GM19238 (cell line): ENCODE measurements at regions not wholly inside any gene's neighbourhood (a gene's known extent, or its start where the extent isn't known, plus 50 kb on each side); places are given as distances from the start of the nearest gene placed in this dataset.

Experiments
- DNase-seq: peaks from one replicate; pipeline ENCODE4 v3.0.0; 2011; ENCODE audit warnings: low spot score; ENCODE audit not compliant: insufficient read length

GRCh38 chr3:31247850-31248562, 284.7 kb upstream of the STT3B start:
- no peak for DNase-seq

- DNase-seq = no peak
Observed at GRCh38 chr3:31248563-31248992, 284.1 kb upstream of the STT3B start.

DNA sequence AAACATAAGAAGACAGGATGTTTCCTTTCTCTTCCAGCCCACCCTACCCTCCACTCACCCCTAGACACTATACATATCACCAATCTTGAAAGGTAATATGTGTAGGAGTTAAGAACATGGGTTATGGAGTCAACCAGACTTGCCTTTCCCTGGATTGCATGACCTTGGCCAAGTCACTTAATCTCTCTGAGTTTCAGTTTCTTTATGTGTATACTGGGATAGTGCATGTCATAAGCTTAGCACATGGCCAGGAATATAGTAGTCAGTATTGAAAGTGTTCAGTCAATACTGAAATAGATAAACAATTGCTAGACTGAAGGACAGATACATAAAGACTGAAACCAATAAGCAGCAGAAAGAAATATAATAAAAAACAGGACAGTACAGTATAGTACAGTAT, 283.2 kb upstream of the STT3B start:
- no peak for DNase-seq

DNA sequence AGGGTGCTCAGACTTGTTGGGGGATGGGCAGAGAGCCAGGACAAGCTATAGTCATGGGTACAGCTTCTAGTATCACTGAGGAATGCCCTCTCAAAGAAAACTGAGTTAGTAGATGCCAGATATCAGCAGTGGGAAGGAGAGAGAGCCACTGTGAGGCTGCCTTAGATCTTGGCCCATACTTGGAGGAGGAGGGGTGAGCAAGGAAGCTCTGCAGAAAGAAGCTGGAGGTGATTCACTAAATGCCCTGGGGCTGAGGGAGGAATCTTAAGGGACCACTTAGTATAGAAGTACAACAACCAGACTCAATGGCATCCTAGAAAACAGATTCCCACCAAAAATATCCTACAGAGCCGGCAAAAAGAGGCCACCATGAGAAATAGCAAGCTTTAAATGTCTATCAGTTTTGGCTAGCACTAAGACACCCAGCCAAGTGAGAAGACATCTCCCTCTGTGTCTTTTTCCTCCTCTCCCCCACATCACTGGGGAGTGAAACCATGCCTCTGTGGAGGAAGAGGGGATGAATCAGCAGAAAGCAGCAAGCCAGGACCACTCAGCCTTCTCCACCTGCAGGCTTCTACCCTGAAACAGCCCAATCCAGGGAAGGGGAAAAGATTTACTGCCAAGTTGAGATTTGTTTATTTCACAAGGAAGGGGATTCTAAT, 282.5 kb upstream of the STT3B start:
- no peak for DNase-seq

DNA sequence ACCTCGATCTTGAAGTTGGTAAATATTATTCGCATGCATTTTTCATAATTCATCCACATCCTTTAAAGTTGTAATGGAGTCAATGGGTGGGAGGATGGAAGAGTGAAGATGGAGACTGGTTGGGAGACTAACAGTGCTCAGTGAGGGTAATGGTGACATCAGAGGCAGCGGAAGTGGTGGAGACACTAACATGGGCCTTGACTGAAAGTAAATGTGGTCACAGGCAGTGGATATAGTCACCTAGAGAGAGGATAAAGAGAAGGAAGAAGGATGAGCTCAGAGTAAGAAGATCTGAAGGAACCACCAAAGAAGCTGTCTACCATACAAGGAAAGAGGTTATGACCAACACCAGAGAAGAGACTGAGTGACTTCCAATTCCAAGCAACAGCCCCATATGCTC, 281.6 kb upstream of the STT3B start:
- no peak for DNase-seq

GRCh38 chr3:31252216-31253185, 280.2 kb upstream of the STT3B start:
- DNase-seq = no peak

DNA sequence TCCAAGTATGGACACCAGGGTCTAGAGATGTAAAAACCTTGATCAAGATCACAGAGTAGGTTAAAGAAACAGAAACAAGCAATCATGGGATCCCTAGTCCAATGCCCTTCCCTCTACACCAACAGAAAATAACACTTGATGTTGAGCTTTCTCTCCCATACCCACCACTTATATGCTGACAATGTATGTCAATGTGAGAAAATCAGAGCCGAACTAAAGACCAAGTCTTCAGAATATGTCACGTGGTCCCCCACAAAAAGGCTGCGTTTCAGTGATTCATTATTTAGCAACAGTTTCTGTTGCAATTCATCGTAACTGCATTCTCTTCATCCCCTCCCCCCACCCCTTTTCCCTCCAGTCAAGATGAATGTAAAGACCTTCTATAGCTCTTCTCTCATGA, 278.9 kb upstream of the STT3B start:
- DNase-seq = no peak

DNA sequence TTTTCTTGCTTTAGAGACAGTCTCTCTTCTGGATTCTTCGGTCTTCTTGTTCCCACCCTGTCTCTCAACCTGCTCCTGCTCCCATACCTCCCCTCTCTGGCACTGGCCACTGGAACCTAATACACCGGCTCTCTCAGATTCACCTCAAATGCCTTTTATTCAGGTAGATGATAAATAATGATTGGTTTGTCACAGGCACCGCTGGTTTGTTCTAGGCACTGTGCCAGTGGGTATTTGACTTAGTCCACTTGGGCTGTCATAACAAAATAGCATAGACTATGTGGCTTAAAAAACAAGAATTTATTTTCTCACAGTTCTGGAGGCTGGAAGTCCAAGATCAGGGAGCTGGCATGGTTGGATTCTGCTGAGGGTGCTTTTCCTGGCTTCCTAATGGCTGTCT, 278.2 kb upstream of the STT3B start:
- no peak for DNase-seq

- DNase-seq = no peak
Observed at GRCh38 chr3:31255007-31255581, 277.6 kb upstream of the STT3B start.

DNA sequence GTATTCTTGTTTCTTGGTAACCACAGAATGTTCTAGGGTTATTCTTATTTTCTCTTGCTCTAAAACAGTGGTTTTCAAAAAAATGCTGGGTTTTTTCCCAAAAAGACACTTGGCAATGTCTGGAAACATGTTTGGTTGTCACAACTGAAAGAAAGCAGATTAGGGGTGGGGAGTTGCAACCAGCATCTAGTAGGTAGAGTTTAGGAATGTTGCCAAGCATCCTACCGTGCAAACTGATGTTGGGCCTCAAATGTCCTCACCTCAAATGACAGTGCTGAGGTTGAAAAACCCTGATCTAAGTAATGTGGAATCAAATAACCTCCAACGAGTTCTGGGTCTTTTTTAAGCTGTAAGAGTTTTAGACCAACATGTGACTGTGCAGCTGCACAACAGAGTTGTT, 270.5 kb upstream of the STT3B start:
- DNase-seq = no peak

- DNase-seq = no peak
Observed at GRCh38 chr3:31263897-31264296, 268.8 kb upstream of the STT3B start.

DNA sequence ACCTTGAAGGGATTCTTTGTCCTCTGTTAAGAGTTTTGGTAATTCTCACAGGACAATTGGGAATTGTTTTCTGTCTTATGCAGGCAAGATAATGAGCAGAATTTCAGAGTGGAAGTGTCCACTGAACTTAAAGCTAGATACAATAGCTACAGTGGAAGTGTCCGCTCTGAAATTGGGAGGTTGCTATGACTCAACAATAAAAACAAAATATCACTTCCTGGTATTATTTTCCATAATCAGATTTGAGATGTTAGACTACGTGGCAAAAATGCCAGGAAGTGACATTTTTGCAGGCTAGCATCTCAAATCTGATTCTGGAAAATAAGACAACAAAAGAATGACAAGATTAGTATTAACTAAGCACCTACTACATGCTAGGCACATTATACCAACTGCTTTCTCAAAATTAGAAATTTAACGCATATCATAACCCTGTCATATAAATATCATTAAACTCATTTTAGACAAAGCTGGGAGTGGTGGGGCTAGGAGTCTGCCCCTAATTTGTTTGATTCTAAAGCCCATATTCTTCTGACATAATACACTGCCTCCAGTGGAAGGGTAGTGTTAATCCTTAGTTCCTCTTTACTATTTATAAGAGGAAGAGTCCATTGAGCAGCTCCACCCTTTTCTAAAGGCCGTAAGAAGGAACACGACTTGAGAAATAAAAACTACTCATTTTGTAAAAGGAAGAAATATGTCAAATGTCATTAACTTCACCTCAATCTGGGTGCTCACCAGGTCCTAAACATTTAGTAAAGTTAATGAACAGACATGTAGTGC, 266.9 kb upstream of the STT3B start:
- no peak for DNase-seq

GRCh38 chr3:31268868-31269267, 263.9 kb upstream of the STT3B start:
- DNase-seq = no peak

DNA sequence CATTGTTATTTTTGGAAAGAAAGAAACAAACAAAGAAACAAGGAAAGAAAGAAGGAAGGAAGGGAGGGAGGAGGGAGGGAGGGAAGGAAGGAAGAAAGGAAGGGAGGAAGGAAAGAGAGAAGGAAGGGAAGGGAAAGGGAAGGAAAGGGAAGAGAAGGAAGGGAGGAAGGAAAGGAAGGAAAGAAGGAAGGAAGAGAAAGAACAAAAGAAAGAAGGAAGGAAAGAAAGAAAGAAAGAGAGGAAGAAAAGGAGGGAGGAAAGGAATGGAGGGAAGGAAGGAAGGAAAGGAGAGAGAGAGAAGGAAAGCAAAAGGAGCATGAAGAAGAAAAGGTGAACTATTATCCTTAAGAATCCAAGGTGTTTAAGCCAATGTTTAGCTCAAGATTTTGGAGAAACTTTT, 262.7 kb upstream of the STT3B start:
- no peak for DNase-seq

GRCh38 chr3:31274326-31275024, 258.2 kb upstream of the STT3B start:
- DNase-seq = no peak

DNA sequence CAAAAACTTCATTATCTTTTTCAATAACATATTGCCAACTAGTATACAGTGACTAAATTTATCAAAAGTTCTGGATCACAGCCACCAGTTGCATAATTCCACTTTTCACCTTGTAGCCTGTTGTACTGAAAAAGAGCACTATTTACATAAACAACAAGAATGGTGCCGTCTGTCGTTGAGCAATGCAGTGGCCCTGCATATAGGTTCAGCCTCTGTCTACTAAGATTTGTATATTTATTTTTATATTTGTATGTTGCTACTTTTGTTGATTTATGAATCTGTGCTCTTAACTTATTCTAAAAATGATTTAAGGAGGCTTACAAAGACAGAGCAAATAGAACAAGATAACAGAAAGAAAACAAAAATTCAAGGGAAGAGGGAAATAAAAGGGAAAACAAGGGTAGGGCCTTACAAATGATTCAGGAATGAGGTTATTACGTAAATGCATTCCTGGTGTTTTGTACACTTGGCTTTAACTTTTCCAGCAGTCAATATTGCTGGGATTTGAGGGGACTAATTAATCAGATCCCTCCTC, 257.6 kb upstream of the STT3B start:
- no peak for DNase-seq

- no peak for DNase-seq
Observed at GRCh38 chr3:31275583-31275982, 257.1 kb upstream of the STT3B start.

DNA sequence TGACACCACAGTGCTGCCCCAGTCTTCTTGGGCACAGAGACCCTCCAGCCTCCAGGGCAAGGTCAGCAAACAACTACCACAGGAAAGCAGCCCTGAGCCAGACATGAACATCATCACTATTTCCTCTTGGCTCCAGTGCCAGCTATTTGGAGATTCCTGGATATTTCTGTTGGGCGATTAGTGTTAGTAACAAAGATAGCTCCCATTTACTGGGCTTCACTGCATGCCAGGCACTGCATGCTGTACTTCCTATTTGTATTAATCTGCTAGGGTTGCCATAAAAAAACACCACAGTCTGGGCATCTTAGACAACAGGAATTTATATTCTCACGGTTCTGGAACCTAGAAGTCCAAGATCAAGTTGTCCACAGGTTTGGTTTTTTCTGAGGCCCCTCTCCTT, 255.1 kb upstream of the STT3B start:
- no peak for DNase-seq

DNA sequence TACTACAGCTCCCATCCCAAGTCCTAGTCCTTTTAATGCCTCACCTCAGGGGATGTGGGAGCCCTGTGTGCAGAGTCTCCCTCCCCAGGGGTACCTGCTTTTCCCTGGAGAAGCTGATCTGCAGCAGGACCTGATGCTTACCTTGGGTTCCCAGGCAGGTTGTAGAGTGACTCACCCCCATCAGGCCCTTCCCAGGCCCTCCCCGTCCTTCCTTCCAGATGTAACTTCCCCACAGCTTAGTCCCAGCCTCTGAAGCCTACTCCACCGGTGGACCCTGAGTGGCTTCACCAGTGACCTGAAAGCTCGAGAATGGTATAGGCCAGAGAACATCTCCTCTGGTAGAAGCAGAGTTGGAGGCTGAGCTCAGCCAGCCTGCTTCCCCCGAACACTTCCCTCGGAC, 254.2 kb upstream of the STT3B start:
- no peak for DNase-seq

GRCh38 chr3:31284776-31285175, 247.9 kb upstream of the STT3B start:
- no peak for DNase-seq
